T-helper 1 cell treated with Interleukin-12 subunit alpha and Interleukin-12 subunit beta and Interleukin-4 antibody, amounts not matched to agents 30 ng/mL and 1 ng/mL, for 36 hours (primary cell): ENCODE measurements at regions not wholly inside any gene's neighbourhood (a gene's known extent, or its start where the extent isn't known, plus 50 kb on each side); places are given as distances from the start of the nearest gene placed in this dataset.
"Not testable (repeated sequence)": the region's sequence is repeated elsewhere in the genome, so short reads cannot be mapped to it uniquely, and the experiment has no call there.

Experiments
- intact Hi-C: fragments of 100-400 bp; cut with micrococcal nuclease; formaldehyde crosslinking; loops from one replicate; pipeline ENCODE4 v1.15.1; 2024

DNA sequence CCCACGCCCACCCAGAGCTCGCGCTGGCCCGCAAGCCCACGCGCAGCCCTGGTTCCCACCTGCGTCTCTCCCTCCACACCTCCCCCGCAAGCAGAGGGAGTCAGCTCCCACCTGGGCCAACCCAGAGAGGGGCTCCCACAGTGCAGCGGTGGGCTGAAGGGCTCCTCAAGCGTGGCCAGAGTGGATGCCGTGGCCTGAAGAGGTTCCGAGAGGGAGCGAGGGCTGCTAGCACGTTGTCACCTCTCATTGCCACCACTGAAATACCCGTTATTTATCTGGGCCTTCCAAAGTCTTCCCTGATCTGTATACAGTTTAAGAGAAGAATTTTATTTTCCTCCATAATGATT is 88.3 kb upstream of the MYLIP start:
- intact Hi-C loops = no loop called here

DNA sequence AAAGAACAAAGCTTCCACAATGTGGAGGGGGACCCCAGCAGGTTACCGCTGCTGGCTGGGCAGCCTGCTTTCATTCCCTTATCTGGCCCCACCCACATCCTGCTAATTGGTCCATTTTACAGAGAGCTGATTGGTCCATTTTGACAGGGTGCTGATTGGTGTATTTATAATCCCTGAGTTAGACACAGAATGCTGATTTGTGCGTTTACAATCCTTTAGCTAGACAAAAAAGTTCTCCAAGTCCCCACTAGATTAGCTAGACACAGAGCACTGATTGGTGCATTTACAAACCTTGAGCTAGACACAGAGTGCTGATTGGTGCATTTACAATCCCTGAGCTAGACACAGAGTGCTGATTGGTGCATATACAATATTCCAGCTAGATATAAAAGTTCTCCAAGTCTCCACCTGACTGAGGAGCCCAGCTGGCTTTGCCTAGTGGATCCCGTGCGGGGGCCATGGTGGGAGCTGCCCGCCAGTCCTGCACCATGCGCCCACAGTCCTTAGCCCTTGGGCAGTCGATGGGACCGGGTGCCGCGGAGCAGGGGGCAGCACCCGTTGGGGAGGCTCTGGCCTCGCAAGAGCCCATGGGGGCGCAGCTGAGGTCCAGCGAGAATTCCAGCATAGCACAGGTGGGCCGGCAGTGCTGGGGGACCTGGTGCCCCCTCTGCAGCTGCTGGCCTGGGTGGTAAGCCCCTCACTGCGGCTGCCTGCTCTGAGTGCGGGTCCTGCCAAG is 88.8 kb upstream of the MYLIP start:
- intact Hi-C loops = not testable (repeated sequence)

DNA sequence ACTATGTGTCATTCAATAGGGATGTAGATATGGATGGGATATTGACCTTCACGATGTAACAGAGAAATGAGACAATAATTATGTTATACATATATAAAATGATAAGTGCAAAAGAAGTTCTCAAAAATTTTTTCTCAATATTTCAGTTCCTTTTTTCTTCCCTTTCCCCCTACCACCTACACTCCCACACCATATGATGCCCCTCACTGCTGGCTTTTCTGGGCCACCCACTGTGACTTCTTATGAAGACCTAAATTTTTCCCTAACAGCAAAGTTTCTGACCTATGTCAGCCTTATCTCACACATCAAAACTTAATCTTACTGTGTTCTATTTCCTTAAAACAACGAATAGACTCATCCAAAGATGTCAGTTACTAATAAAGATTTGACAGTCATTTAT is 89.9 kb upstream of the MYLIP start:
- intact Hi-C loops = no loop called here

DNA sequence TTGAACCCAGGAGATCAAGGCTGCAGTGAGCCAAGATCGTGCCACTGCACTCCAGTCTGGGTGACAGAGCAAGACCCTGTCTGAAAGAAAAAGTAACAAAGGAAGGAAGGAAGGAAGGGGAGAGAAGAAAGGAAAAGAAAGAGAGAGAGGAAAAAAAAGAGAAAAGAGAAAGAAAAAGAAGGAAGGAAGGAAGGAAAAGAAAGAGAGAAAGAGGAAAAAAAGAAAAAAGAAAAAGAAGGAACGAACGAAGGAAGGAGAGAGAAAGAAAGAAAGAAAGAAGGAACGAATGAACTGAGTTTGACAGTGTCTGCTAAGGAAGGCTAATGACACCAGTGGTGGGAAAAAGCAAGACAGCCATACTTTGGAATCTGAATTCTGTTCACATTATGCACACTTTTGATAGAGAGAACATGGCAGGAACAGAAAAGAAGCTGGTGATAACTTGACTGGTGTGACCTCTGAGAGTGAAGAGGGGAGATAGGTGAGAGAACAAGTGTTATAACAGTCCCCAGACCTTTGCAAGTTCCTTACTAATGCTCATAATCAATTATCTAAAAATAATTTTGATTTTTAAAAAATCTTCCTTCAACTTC is 93.3 kb upstream of the MYLIP start:
- intact Hi-C loops = no loop called here

DNA sequence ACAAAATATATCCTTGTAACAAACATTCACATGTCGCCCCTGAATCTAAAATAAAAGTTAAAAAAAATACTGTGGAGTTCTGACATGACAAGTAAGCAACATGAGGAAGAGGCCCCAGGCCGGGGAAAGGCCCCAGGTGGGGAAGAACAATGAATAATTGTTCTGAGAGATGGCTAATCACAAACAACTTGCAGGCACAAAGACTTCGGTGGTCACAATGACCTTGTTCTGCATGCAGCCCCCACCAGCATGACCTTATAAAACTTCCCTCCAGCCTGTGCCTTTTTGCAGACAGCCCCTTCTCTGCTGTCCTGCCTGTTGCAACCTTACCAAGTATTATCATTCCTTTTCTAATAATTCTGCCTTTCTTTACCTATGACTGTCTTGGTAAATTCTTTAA is 95.7 kb upstream of the MYLIP start:
- intact Hi-C loops = no loop called here

DNA sequence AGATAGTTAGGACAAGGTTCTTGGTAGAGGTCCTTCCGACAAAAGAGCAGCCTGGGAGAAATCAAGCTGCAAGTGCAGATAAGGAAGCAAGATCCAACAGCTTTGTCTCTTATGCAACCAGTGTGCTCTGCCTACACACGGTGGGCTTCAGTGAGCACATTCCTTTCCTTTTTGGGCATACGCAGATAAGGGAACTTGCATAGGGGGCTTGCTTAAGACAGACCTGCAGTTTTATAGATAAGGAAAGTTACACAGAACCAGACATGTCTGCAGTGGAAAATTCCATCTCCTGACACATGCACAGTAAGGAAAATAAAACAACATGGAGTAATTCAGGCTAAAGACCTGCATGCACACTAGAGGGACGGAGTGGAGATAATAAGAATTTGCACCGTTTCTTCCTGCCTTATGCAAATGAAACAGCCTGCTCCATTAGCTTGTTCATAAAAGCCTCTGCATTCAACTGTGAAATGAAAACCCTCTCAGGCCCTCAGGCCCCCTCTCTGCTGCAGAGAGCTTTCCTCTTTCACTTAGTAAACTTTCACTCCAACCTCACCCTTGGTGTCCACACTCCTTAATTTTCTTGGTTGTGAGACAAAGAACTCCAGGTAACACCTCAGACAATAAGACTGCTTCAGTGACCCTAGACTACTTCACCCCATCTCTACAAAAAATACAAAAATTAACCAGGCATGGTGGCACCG is 97.5 kb upstream of the MYLIP start:
- intact Hi-C loops = no loop called here

DNA sequence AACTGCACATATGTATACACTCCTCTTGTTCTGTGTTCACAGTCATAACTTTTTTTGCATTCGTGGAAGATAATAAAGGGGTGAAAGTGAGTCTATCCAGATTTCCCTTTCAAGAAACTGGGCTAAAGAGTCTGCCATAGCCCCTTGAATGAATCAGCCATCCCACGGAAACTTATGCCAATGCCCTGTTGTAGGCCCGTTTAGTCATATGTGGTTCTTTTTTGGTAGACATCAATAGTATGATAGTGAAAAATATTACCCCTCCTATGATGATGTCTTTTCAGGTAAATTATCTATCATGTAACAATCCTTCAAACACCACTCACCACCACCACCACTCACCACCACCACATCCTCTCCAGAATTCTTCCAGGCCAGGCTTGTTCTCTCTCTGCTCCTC is 99.9 kb upstream of the MYLIP start:
- intact Hi-C loops = no loop called here

DNA sequence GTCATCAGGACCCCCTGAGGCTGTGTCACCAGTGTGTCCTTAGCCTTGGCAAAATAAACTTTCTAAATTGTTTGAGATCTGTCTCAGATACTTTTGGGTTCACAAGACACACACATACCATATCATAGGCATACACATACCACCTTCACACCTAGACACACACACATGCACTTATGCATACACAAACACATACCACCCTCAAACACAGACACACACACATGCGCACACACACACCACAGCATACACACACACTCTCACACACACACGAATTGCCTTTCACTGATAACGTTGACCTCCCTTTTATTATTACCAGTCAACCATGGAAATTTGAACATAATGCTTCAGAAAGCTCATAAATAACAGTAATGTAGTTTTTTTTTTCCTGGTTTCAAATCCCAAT is 108.6 kb upstream of the MYLIP start:
- intact Hi-C loops = no loop called here

DNA sequence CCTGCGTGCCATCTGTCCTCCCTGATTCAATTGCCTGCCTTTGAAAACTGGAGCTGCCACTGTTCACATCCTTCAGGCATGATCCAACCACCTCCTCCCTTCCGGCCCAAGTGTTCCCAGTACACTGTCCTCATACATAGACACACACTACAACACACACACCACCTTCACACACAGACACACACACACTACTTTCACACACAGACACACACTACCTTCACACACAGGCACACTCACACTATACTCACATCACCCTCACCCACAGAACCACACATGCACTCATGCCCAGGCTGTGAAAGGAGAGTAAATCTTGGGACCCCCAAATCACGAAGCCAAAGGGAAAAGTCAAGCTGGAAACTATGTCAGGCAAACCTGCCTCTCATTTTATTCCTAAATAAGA is 109.4 kb upstream of the MYLIP start:
- intact Hi-C loops = no loop called here

DNA sequence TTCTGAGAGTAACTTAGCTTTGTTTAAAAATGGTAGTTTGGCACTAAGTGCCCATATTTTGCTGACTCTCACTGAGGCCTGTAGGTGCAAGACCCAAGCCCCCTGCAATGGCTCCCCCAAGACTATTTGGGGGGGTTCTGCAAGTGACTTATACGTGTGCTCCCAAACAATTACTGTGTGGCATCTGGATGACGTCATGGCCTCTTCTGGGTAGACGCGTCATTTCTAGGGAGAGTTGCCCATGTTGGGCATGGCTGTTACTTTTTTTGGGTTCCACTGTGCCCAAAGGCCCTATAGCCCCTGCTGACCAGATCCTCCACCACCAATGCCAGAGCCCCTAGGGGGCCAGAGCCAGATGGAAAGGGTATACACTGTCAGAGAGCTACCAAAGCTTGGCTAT is 110.3 kb upstream of the MYLIP start:
- intact Hi-C loops = no loop called here

DNA sequence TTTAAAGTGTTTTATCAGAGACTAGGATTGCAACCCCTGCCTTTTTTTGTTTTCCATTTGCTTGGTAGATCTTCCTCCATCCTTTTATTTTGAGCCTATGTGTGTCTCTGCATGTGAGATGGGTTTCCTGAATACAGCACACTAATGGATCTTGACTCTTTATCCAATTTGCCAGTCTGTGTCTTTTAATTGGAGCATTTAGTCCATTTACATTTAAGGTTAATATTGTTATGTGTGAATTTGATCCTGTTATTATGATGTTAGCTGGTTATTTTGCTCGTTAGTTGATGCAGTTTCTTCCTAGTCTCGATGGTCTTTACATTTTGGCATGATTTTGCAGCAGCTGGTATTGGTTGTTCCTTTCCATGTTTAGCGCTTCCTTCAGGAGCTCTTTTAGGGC is 114.6 kb upstream of the MYLIP start:
- intact Hi-C loops = not testable (repeated sequence)

DNA sequence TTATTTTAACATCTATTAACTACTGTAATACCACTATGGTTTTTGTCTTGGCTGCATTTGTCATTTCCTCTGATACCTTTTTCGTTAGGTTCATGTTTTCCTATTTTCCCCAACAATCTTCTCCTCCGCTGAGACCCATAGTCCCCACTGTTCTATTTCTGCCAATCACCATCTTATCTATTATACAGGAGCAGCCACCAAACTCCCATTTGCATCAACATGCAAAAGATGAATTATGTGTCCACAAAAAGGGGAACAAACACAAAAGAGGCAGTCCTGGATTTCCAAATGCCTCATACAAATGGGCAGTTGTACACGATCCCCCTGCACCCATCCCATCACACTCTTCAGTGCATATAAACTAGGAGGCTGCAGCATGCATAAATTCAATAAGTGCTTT is 121.7 kb upstream of the MYLIP start:
- intact Hi-C loops = no loop called here

DNA sequence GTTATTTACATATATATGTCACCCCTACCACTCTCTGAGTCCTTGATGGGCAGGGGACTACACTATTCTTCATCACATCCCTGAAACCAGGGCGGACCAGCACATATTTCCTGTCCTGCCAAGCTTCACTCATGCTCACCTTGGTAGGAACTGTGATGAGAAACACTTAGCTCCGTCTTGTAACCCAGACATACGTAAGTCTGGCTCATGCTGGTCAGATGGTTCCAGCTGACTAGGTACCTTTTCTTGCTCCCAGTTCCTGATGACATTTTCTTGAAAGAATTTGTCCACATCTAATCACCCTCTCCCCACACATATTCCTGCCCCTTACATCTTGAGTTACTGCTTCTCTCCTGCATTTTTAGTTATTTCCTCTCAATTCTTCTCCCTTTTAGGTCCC is 122.2 kb upstream of the MYLIP start:
- intact Hi-C loops = no loop called here

DNA sequence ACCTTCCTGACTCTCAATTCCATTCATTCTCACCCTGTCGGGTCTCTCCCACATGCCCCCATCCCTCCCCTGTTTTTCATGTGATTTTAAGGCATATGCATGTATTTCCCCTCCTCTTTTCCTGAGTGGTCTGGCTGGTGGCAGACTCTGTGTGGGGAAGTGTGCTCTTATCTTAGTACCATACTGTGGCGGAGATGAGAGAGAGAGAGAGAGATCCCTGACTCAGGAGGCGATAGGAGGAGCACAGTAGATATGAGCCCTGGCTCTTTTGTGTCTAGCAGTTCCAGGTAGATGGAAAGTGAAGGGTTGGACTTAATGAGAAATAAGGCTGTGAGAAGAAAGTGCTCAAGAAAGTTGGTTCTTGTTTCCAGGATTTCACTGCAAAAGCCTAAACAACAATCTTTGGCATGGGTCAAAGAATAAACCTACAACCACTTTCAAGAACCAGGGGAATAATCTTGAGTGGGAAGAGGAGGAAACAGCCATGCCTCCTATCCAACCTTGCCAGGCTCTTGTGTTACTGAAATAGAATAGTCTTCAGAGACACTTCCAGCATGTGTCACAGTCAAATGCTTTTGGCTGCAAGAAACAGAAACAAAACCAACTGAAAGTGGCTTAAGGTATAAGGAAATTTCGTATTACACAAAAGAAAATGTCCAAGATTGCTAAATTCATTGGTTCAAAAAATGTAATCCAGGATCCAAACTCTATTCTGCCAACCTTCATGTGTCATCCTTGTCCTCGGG is 123.8 kb upstream of the MYLIP start:
- intact Hi-C loops = no loop called here

DNA sequence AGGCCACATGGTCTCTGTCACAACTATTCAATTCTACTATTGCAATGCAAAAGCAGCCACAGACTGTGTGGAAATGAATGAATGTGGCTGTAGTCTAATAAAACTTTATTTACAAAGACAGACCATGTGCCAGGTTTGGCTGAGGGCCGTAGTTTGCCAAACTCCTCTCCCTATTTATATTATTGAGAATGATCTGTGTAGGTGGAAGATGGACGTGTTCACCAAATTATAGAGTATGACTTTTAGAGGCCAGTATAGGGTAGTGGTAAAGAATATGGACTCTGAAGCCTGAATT is 125.7 kb upstream of the MYLIP start:
- intact Hi-C loops = no loop called here

DNA sequence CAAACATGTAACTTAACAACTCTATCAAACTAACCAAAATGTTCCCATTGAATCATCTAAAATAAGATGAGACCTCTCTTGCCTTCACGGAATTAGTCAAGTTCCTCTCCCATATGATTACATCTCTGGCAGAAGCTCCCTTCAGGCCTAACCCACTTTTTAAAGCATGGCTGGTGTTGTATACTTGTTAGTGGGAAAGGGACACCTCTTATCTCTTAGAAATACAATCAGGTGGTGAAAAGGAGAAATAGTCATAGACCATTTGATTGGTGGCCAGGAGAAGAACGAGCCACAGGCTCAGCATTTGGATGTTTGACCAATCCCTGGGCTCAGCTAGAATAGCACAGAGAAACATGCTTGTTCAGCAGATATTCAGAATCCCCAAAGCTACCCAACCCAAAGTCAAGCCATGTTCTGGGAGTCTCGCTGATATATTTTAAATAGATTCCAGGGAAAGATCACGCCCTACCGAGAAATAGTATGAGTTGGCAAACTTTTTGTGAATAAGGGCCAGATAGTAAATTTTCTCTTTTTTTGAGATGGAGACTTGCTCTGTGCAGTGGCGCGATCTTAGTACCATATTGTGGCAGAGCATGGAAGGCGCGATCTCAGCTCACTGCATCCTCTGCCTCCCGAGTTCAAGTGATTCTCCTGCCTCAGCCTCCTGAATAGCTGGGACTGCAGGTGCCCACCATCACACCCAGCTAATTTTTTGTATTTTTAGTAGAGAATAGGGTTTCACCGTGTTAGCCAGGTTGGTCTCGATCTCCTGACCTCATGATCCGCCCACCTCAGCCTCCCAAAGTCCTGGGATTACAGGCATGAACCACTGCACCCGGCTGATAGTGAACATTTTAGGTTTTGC is 126.3 kb upstream of the MYLIP start:
- intact Hi-C loops = no loop called here

DNA sequence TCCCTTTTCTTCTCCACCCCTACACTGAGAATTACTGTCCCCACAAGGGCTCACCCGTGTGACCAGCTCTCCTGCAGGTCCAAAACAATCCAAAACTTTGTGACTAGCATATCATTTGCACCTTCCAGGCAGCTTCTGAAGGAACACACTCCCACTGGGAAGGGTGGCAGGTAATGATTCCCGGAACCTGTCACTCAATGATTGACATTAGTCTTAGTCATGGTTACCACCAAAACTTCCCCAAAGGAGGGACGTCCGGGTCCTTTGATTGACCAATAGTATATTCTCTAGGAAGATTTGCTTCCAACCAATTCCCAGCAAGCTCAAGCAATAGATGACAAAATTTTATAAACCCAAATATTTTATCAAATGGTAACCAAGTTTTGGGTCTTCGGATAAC is 127.7 kb upstream of the MYLIP start:
- intact Hi-C loops = no loop called here

DNA sequence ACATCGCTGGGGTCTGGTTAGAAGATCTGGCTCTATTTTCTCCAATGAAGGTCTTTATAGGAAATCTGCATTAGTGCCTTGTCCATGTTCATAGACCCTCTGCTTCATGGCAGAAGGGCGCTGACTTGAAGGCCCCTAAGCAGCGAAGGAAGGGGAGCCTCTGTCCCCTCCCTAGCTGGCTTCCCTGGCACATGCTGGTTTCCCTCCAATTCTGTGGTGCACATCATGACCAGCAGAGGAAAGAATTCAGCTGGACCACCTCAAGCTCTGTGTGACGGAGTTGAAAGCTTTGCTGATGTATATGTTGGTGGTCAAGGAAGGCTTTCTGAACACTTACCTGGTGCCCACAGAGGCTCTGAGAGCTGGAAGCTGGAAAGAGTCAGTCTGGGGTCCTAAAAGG is 129.7 kb upstream of the MYLIP start:
- intact Hi-C loops = no loop called here

DNA sequence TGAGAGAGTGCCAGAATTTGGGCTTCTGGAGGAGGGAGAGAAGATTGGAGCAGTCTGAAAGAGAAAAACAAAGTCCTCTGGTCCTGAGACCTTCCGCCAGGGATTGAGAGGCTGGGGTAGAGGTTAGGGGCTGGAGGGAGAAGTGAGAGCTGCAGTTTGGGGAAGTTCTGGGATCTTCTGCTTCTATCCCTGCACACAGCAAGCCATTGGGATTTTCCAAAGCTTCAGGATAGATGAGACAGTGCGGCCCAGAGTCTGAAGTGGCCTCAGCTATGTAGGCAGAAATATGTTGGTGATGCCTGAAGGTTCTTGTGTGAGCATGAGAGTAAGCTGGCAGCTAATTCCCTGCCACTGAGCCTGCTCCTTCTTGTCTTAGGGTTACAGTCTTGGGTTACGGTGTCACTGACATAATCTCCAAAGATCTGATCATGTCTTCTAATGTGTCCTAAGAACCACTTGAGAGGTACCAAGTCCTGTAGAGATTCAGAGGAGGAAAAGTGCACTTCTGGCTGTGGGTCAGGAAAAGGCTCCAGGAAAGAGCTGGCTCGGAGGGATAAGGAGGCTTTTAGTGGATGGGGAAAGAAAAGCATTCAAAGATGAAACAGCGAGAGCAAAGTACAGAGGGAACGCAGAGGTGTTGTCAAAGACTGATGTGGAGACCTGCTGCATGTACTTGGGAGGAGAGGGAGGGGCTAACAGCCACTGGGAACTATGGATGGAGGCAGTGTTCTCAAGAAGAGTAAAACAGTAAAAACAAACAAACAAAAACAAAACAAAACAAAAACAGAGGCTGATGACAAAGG is 131.1 kb upstream of the MYLIP start:
- intact Hi-C loops = no loop called here

DNA sequence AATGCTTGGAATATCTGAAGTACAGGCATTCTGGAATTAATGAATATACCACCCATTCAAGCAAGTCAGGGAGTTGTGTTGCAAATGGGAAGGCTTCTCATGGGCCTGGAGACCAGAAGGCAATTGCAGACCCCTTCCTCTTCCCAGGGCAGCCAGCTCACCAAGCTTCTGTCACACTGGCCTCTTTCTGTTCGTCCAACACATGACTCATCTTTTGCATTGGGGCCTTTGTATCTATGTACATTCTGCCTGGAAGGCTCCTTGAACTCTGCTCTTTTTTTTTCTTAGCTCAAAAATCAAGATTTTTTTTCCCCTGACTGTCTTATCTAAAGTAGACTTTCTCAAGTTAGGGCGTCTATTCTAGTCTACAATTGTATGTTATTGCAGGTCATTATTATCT is 132.9 kb upstream of the MYLIP start:
- intact Hi-C loops = no loop called here

DNA sequence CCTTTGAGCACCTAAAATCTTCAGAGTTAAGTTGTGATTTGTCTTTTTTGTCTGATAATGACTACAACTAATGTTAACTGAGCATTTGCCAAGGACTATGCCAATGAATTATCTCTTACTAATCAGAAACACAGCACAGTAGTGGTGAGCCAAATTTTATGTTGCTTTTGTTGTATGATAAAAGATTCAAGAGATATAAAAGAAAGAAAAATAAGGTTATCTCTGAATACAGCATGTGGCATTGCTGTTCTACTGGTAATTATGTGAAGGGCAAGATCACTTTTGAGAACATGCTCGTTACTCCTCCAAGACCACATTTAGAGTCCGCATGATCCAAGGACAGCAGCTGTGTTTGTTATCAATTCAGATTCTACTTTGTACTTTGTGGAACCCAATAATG is 133.4 kb upstream of the MYLIP start:
- intact Hi-C loops = no loop called here
